ENCODE measurements at regions not wholly inside any gene's neighbourhood (a gene's known extent, or its start where the extent isn't known, plus 50 kb on each side); places are given as distances from the start of the nearest gene placed in this dataset.

DNA sequence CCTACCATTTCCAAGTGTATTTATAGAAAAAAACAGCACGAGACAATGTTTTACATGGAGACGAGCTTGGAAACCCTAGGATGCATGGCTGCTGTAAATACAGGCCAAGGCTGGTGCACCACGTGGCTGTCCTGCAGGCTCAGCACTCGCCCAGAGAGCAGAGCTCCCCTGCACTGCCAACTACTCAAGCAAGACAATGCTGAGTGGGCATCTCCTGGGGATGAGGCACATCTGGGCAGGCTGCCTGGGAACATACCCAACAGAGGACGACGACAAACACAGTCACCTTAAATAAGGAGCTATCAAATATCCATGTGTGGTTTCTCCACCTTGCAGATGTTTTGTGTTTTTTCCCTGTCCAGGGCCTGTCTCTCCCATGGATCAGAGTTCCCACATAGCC, 128.3 kb upstream of the PRMT8 start:
- Histone ChIP-seq H3K4me3 (replicated peaks in 1 of 4; ENCODE audit: control extremely low read depth in 1 of 4, insufficient read depth in 1 of 4, low read depth in 3 of 4, low read length in 4 of 4) (no peak overlapping the region), H3K27me3 (ENCODE audit: control insufficient read depth, insufficient read depth, low read length) (peaks cover 28% of the 10 kb centered on the region), H3K9me3 (ENCODE audit: control insufficient read depth, insufficient read depth, low read depth, low read length) (no peaks in the 10 kb centered on the region), H4K20me1 (ENCODE audit: control insufficient read depth, extremely low read depth, insufficient read depth, low read length) (no peaks in the 10 kb centered on the region), H3K79me2 (ENCODE audit: control insufficient read depth, insufficient read depth, low read length) (no peaks in the 10 kb centered on the region), H3K27ac (ENCODE audit: insufficient read depth, low read length) (no peak overlapping the region), H2AFZ (ENCODE audit: low read length) (no peak overlapping the region), H3K4me2 (ENCODE audit: extremely low read depth, insufficient read depth, low read length) (no peak overlapping the region), H3K9ac (ENCODE audit: insufficient read depth, low read length) (no peak overlapping the region), H3K36me3 (ENCODE audit: control insufficient read depth, insufficient read depth, low read length) (no peaks in the 10 kb centered on the region), H3K4me1 (ENCODE audit: control insufficient read depth, extremely low read depth, insufficient read depth, low read length) (no peaks in the 10 kb centered on the region)
- no peak for DNase-seq (ENCODE audit: low read depth in 2 of 2)
- TF ChIP-seq, protein P1, sequence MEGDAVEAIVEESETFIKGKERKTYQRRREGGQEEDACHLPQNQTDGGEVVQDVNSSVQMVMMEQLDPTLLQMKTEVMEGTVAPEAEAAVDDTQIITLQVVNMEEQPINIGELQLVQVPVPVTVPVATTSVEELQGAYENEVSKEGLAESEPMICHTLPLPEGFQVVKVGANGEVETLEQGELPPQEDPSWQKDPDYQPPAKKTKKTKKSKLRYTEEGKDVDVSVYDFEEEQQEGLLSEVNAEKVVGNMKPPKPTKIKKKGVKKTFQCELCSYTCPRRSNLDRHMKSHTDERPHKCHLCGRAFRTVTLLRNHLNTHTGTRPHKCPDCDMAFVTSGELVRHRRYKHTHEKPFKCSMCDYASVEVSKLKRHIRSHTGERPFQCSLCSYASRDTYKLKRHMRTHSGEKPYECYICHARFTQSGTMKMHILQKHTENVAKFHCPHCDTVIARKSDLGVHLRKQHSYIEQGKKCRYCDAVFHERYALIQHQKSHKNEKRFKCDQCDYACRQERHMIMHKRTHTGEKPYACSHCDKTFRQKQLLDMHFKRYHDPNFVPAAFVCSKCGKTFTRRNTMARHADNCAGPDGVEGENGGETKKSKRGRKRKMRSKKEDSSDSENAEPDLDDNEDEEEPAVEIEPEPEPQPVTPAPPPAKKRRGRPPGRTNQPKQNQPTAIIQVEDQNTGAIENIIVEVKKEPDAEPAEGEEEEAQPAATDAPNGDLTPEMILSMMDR (conservative IDR thresholded peaks at IDR 0.05 in 1 of 2, IDR thresholded peaks at IDR 0.05 in 1 of 2; ENCODE audit: low read depth in 1 of 2, low read length in 2 of 2): no peak
- TF ChIP-seq EZH2 (IDR thresholded peaks at IDR 0.05; ENCODE audit: low read length, missing control alignments): no peak

DNA sequence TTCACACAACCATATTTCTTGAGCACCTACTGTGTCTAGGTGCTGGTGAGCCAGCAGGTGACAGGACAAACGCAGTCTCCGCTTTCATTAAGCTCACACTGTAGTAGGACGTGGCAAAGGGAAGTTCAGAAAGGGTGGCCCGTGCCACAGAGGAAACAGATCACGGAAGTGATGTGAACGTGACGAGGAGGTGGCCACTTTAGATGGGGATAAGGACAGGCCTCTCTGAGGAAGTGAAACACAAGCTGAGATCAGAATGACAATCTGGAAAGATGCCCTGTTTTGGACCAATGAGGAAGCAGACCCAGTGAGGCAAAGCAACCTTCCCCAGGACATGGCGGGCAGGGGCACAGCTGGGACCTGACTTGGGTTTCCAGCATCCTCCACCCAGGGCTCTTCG, 127.4 kb upstream of the PRMT8 start:
- no peaks in the 10 kb centered on the region for H3K9me3 ChIP-seq (ENCODE audit: control insufficient read depth, insufficient read depth, low read depth, low read length)
- no peak for TF ChIP-seq EZH2 (IDR thresholded peaks at IDR 0.05; ENCODE audit: low read length, missing control alignments)
- TF ChIP-seq, protein P1 (conservative IDR thresholded peaks at IDR 0.05 in 1 of 2, IDR thresholded peaks at IDR 0.05 in 1 of 2; ENCODE audit: low read depth in 1 of 2, low read length in 2 of 2): no peak
- DNase-seq (ENCODE audit: low read depth in 2 of 2): no peak
- no peaks in the 10 kb centered on the region for H3K36me3 ChIP-seq (ENCODE audit: control insufficient read depth, insufficient read depth, low read length)
- no peaks in the 10 kb centered on the region for H3K4me1 ChIP-seq (ENCODE audit: control insufficient read depth, extremely low read depth, insufficient read depth, low read length)
- H3K27me3 ChIP-seq (ENCODE audit: control insufficient read depth, insufficient read depth, low read length): peaks cover 28% of the 10 kb centered on the region
- no peak overlapping the region for H3K4me3 ChIP-seq (replicated peaks in 1 of 4; ENCODE audit: control extremely low read depth in 1 of 4, insufficient read depth in 1 of 4, low read depth in 3 of 4, low read length in 4 of 4)
- H3K4me2 ChIP-seq (ENCODE audit: extremely low read depth, insufficient read depth, low read length): no peak overlapping the region
- H3K27ac ChIP-seq (ENCODE audit: insufficient read depth, low read length): no peak overlapping the region
- no peak overlapping the region for H2AFZ ChIP-seq (ENCODE audit: low read length)
- H3K9ac ChIP-seq (ENCODE audit: insufficient read depth, low read length): no peak overlapping the region
- H4K20me1 ChIP-seq (ENCODE audit: control insufficient read depth, extremely low read depth, insufficient read depth, low read length): no peaks in the 10 kb centered on the region
- H3K79me2 ChIP-seq (ENCODE audit: control insufficient read depth, insufficient read depth, low read length): no peaks in the 10 kb centered on the region

DNA sequence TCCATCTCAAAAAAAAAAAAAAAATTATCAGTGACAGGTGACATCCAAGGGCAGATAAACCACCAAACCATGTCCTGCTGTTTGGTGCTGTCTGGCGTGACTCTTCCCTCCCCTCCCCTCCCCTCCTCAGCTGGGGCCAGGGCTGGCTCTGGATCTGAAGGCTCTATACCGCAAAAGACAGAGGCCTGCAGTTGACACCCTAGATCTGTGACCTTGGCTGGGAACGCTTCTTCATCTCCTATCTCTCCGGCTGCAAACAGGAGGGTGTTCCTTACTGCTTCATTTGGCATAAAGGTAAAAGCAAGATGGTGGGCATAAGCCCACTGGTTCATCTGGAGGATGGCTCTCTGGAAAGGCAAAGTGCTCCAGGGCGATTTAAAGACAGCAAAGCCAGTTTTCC, 126.8 kb upstream of the PRMT8 start:
- H3K4me2 ChIP-seq (ENCODE audit: extremely low read depth, insufficient read depth, low read length): no peak overlapping the region
- no peak for TF ChIP-seq EZH2 (IDR thresholded peaks at IDR 0.05; ENCODE audit: low read length, missing control alignments)
- TF ChIP-seq, protein P1 (conservative IDR thresholded peaks at IDR 0.05 in 1 of 2, IDR thresholded peaks at IDR 0.05 in 1 of 2; ENCODE audit: low read depth in 1 of 2, low read length in 2 of 2): no peak
- no peak overlapping the region for H2AFZ ChIP-seq (ENCODE audit: low read length)
- peaks cover 28% of the 10 kb centered on the region for H3K27me3 ChIP-seq (ENCODE audit: control insufficient read depth, insufficient read depth, low read length)
- no peaks in the 10 kb centered on the region for H3K79me2 ChIP-seq (ENCODE audit: control insufficient read depth, insufficient read depth, low read length)
- H4K20me1 ChIP-seq (ENCODE audit: control insufficient read depth, extremely low read depth, insufficient read depth, low read length): no peaks in the 10 kb centered on the region
- H3K4me1 ChIP-seq (ENCODE audit: control insufficient read depth, extremely low read depth, insufficient read depth, low read length): no peaks in the 10 kb centered on the region
- no peak overlapping the region for H3K27ac ChIP-seq (ENCODE audit: insufficient read depth, low read length)
- DNase-seq (ENCODE audit: low read depth in 2 of 2): no peak
- no peak overlapping the region for H3K9ac ChIP-seq (ENCODE audit: insufficient read depth, low read length)
- no peaks in the 10 kb centered on the region for H3K9me3 ChIP-seq (ENCODE audit: control insufficient read depth, insufficient read depth, low read depth, low read length)
- no peak overlapping the region for H3K4me3 ChIP-seq (replicated peaks in 1 of 4; ENCODE audit: control extremely low read depth in 1 of 4, insufficient read depth in 1 of 4, low read depth in 3 of 4, low read length in 4 of 4)
- no peaks in the 10 kb centered on the region for H3K36me3 ChIP-seq (ENCODE audit: control insufficient read depth, insufficient read depth, low read length)

Measured in fibroblast of lung (primary cell).